ENCODE measurements at regions not wholly inside any gene's neighbourhood (a gene's known extent, or its start where the extent isn't known, plus 50 kb on each side); places are given as distances from the start of the nearest gene placed in this dataset.

DNA sequence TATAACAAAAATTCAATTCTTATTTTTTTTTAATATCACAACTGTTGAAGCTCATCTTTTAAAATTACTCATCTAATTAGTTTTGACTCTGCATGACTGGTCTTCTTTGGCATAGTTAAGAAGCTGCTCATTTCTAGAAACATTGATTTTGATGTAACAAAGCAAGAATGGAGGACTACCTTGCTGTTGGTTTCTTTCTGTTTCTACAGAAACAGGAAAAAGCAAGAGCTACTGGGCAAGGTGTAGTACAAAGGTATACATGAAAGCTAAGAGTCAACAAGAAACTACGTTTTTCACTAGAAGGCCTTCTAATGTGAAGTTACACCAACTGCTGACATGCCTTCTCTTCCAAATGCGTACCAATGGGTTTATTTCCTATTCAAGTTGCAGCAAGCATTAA lies 90.6 kb upstream of the SYT4 start:
- TF ChIP-seq, protein P1, sequence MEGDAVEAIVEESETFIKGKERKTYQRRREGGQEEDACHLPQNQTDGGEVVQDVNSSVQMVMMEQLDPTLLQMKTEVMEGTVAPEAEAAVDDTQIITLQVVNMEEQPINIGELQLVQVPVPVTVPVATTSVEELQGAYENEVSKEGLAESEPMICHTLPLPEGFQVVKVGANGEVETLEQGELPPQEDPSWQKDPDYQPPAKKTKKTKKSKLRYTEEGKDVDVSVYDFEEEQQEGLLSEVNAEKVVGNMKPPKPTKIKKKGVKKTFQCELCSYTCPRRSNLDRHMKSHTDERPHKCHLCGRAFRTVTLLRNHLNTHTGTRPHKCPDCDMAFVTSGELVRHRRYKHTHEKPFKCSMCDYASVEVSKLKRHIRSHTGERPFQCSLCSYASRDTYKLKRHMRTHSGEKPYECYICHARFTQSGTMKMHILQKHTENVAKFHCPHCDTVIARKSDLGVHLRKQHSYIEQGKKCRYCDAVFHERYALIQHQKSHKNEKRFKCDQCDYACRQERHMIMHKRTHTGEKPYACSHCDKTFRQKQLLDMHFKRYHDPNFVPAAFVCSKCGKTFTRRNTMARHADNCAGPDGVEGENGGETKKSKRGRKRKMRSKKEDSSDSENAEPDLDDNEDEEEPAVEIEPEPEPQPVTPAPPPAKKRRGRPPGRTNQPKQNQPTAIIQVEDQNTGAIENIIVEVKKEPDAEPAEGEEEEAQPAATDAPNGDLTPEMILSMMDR (IDR thresholded peaks at IDR 0.05): no peak
- no peak for TF ChIP-seq POLR2AphosphoS5 (IDR thresholded peaks at IDR 0.05)

Data from gastroesophageal sphincter (tissue), 3 donors.